Astrocyte of the cerebellum (primary cell): ENCODE measurements at regions not wholly inside any gene's neighbourhood (a gene's known extent, or its start where the extent isn't known, plus 50 kb on each side); places are given as distances from the start of the nearest gene placed in this dataset.

Experiments used
- DNase-seq: peaks from one replicate; pipeline ENCODE4 v3.0.0-alpha.2; 2011; ENCODE audit warnings: low read depth
- H3K4me3 ChIP-seq: 2 replicates; pipeline ENCODE4 v1.5.1; 2011; ENCODE audit warnings: mild to moderate bottlenecking, low read depth, low read length, moderate library complexity
- CTCF ChIP-seq: IDR thresholded peaks from 2 replicates; pipeline ENCODE4 v1.5.1; 2012; ENCODE audit warnings: low read length, low read depth, moderate library complexity, mild to moderate bottlenecking; ENCODE audit errors: missing control alignments
- in situ Hi-C: cut with HindIII; loops from 2 replicates; pipeline ENCODE4 v1.10.0; 2017; ENCODE audit warnings: low sequenced_read_pairs

GRCh38 chr7:120039138-120039537 is 233.8 kb upstream of the KCND2 start:
- in situ Hi-C loops, result no loop called here
- no peak overlapping the region for H3K4me3 ChIP-seq
- no peak for TF ChIP-seq CTCF
- no peak for DNase-seq

- in situ Hi-C loops, result no loop called here
- no peak overlapping the region for H3K4me3 ChIP-seq
- no peak for TF ChIP-seq CTCF
- no peak for DNase-seq
Measured at GRCh38 chr7:120041798-120042197, 231.2 kb upstream of the KCND2 start.

- in situ Hi-C loops, result no loop called here
- no peak for TF ChIP-seq CTCF
- H3K4me3 ChIP-seq, result no peak overlapping the region
Measured at GRCh38 chr7:120043250-120043649, 229.7 kb upstream of the KCND2 start.

GRCh38 chr7:120052884-120053382 is 220.0 kb upstream of the KCND2 start:
- peak; percentile 52 for DNase-seq
- in situ Hi-C loops, result no loop called here
- TF ChIP-seq CTCF, result no peak

More at GRCh38 chr7:120043250-120043649, 229.7 kb upstream of the KCND2 start:
- peak; percentile 88 for DNase-seq

GRCh38 chr7:120053390-120053961 is 219.5 kb upstream of the KCND2 start:
- DNase-seq, result peak; percentile 13
- no peak for TF ChIP-seq CTCF
- in situ Hi-C loops, result no loop called here
- no peak overlapping the region for H3K4me3 ChIP-seq

More at GRCh38 chr7:120052884-120053382, 220.0 kb upstream of the KCND2 start:
- no peak overlapping the region for H3K4me3 ChIP-seq

- in situ Hi-C loops, result no loop called here
- no peak for DNase-seq
- no peak overlapping the region for H3K4me3 ChIP-seq
- TF ChIP-seq CTCF, result no peak
Measured at GRCh38 chr7:120054376-120055100, 218.4 kb upstream of the KCND2 start.
